ENCODE measurements at regions not wholly inside any gene's neighbourhood (a gene's known extent, or its start where the extent isn't known, plus 50 kb on each side); places are given as distances from the start of the nearest gene placed in this dataset.
A peak's percentile ranks its signal among the peaks of the same experiment; 100 is the strongest.

- Histone ChIP-seq H2AFZ (ENCODE audit: low read length) (peak overlapping the region; percentile 52; the same call in 1 of the 2 replicates), H3K4me1 (ENCODE audit: insufficient read depth, low read length, poor library complexity, severe bottlenecking) (peaks cover 53% of the 10 kb centered on the region), H3K9ac (ENCODE audit: low read depth, low read length, poor library complexity, severe bottlenecking) (peak overlapping the region; percentile 76), H3K9me2 (replicated peaks; ENCODE audit: low read depth, low read length) (no peaks in the 10 kb centered on the region), H3K9me3 (ENCODE audit: insufficient read depth, low read depth, low read length) (no peaks in the 10 kb centered on the region), H3K79me2 (ENCODE audit: insufficient read depth, low read length) (no peaks in the 10 kb centered on the region), H3K4me2 (ENCODE audit: low read depth, low read length, poor library complexity, severe bottlenecking) (peak overlapping the region; percentile 89), H4K20me1 (ENCODE audit: insufficient read depth, low read length, poor library complexity, severe bottlenecking) (no peaks in the 10 kb centered on the region), H3K36me3 (ENCODE audit: insufficient read depth, low read length) (no peaks in the 10 kb centered on the region), H3K4me3 (ENCODE audit: low read length, poor library complexity, severe bottlenecking) (peak overlapping the region; percentile 66), H3K27me3 (ENCODE audit: insufficient read depth, low read length, poor library complexity, severe bottlenecking) (no peaks in the 10 kb centered on the region), H3F3A (ENCODE audit: low read depth) (no peaks in the 10 kb centered on the region)
- TF ChIP-seq EZH2phosphoT487 (IDR thresholded peaks at IDR 0.05; ENCODE audit: borderline replicate concordance) (no peak), CTCF (conservative IDR thresholded peaks at IDR 0.05; ENCODE audit: low read length) (no peak)
These were observed 192.1 kb upstream of the DMRT1 start for GRCh38 chr9:649128-650074.

GRCh38 chr9:650362-650761 is 191.1 kb upstream of the DMRT1 start:
- H3K79me2 ChIP-seq (ENCODE audit: insufficient read depth, low read length) = no peaks in the 10 kb centered on the region
- TF ChIP-seq EZH2phosphoT487 (IDR thresholded peaks at IDR 0.05; ENCODE audit: borderline replicate concordance) (no peak), CTCF (conservative IDR thresholded peaks at IDR 0.05; ENCODE audit: low read length) (no peak)

GRCh38 chr9:651371-651770 is 190.1 kb upstream of the DMRT1 start:
- Histone ChIP-seq H3K9me2 (replicated peaks; ENCODE audit: low read depth, low read length) (no peaks in the 10 kb centered on the region), H3K4me3 (ENCODE audit: low read length, poor library complexity, severe bottlenecking) (no peak overlapping the region), H3K27me3 (ENCODE audit: insufficient read depth, low read length, poor library complexity, severe bottlenecking) (no peaks in the 10 kb centered on the region), H4K20me1 (ENCODE audit: insufficient read depth, low read length, poor library complexity, severe bottlenecking) (no peaks in the 10 kb centered on the region), H3K4me1 (ENCODE audit: insufficient read depth, low read length, poor library complexity, severe bottlenecking) (peaks cover 63% of the 10 kb centered on the region), H3K9ac (ENCODE audit: low read depth, low read length, poor library complexity, severe bottlenecking) (peak overlapping the region; percentile 76), H3K36me3 (ENCODE audit: insufficient read depth, low read length) (no peaks in the 10 kb centered on the region), H3K4me2 (ENCODE audit: low read depth, low read length, poor library complexity, severe bottlenecking) (peak overlapping the region; percentile 89), H3K79me2 (ENCODE audit: insufficient read depth, low read length) (no peaks in the 10 kb centered on the region), H3F3A (ENCODE audit: low read depth) (no peaks in the 10 kb centered on the region), H3K9me3 (ENCODE audit: insufficient read depth, low read depth, low read length) (no peaks in the 10 kb centered on the region), H2AFZ (ENCODE audit: low read length) (peak overlapping the region; percentile 14; the same call in 1 of the 2 replicates)
- TF ChIP-seq EZH2phosphoT487 (IDR thresholded peaks at IDR 0.05; ENCODE audit: borderline replicate concordance) (no peak), CTCF (conservative IDR thresholded peaks at IDR 0.05; ENCODE audit: low read length) (no peak)

More at GRCh38 chr9:650362-650761, 191.1 kb upstream of the DMRT1 start:
- Histone ChIP-seq H3K9me3 (ENCODE audit: insufficient read depth, low read depth, low read length) (no peaks in the 10 kb centered on the region), H3K9me2 (replicated peaks; ENCODE audit: low read depth, low read length) (no peaks in the 10 kb centered on the region), H3K9ac (ENCODE audit: low read depth, low read length, poor library complexity, severe bottlenecking) (peak overlapping the region; percentile 76), H3K4me1 (ENCODE audit: insufficient read depth, low read length, poor library complexity, severe bottlenecking) (peaks cover 55% of the 10 kb centered on the region), H3K36me3 (ENCODE audit: insufficient read depth, low read length) (no peaks in the 10 kb centered on the region), H3K4me2 (ENCODE audit: low read depth, low read length, poor library complexity, severe bottlenecking) (peak overlapping the region; percentile 89), H2AFZ (ENCODE audit: low read length) (peak overlapping the region; percentile 52), H3F3A (ENCODE audit: low read depth) (no peaks in the 10 kb centered on the region), H4K20me1 (ENCODE audit: insufficient read depth, low read length, poor library complexity, severe bottlenecking) (no peaks in the 10 kb centered on the region), H3K27me3 (ENCODE audit: insufficient read depth, low read length, poor library complexity, severe bottlenecking) (no peaks in the 10 kb centered on the region), H3K4me3 (ENCODE audit: low read length, poor library complexity, severe bottlenecking) (peak overlapping the region; percentile 66)
